NCI-H2227 (cell line): ENCODE measurements at regions not wholly inside any gene's neighbourhood (a gene's known extent, or its start where the extent isn't known, plus 50 kb on each side); places are given as distances from the start of the nearest gene placed in this dataset.

ENCODE experiments used
- DNase-seq: peaks from one replicate; lab custom pipeline; 2025; ENCODE audit not compliant: unreplicated experiment; lab: John Stamatoyannopoulos, UW

DNA sequence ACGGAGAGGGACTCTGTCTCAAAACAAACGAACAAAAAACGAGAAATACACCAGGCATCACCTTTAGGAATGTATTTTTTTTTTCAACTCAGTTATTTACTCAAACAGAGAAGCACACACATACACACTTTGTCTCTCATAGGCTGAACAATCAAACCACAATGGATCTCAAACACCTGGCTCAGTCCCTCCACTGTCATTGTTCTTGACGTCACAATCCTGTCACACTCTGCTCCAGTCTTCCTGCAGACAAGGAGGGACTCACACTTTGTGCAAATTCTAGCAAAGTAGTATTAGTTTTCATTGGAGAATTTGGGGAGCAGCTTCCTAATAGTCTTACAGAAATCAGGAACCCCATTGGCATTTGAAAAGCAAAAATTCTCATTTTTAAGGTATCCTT is 727.8 kb downstream of the BCL11B start:
- no peak for DNase-seq

GRCh38 chr14:98545181-98545580 is 726.8 kb downstream of the BCL11B start:
- DNase-seq = no peak

DNA sequence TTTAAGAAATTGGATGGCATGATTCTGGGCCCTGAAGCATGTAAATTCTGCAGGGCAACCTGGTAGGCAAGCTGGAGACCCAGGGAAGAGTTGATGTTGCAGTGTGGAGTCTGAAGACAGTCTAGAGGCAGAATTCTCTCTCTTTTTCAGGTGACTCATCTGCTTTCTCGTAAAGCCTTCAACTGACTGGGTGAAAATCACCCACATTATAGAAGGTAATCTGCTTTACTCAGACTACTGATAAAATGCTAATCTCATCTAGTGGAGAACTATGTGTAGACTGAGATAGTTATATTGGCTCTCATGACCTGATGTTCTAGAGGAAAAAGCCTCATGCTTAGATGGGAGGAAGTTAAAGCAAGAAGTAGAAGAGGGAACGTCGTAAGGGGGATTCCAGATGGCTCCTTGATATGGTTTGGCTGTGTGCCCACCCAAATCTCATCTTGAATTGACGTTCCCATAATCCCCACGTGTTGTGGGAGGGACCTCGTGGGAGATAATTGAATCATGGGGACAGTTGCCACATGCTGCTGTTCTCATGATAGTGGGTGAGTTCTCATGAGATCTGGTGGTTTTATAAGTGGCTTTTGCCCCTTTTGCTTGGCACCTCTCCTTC is 723.8 kb downstream of the BCL11B start:
- DNase-seq = no peak

GRCh38 chr14:98551028-98551427 is 721.0 kb downstream of the BCL11B start:
- no peak for DNase-seq

DNA sequence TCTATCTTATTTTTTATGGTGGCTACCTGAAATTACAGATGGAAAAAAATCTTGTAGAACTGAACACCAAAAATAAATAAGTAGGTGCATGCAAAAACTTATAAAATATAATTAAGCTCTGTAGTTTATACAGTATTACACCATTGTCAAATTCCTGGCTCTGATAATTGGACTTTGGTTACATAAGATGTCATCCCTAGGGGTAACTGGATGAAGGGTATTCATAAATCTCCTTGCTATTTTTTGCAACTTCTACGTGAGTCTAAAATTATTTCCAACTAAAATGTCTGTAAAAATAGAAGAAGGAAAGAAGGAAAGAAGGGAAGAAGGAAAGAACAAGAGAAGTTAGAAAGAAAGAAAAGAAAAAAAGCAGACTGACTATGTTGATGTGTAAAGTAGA is 716.6 kb downstream of the BCL11B start:
- no peak for DNase-seq

GRCh38 chr14:98564006-98564405 is 708.0 kb downstream of the BCL11B start:
- DNase-seq = no peak

- DNase-seq = no peak
Observed at GRCh38 chr14:98564541-98564940, 707.5 kb downstream of the BCL11B start.

DNA sequence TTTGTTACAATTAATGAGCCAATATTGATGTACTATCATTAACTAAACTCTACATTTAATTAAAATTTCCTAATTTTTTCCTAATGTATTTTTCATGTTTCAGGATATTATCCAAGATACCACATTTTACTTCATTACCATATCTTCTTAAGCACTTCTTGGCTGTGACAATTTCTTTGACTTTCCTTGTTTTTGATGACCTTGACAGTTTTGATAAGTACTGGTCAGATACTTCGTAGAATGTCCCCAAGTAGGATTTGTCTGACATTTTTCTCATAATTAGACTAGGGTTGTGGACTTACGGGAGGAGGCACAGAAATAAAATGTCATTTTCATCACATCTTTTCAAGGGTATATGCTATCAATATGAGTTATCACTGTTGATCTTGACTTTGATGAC is 700.9 kb downstream of the BCL11B start:
- DNase-seq = no peak

DNA sequence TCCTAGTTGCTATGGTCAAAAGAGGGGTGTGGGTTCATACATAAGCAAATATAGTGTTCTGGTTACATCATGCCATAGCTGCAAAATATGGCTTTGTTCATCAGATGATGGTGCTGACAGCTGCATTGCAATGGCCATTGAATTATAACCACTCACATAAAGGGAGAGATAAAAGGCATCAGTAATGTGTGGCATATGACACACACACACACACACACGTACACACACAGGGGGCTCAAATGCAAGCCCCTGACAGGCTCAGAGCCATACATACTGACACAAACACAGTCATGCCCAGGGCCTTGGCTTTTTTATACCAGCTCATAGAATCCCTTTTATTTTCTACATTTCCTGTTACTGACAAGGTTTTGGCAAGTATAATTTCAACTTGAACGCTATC is 698.9 kb downstream of the BCL11B start:
- no peak for DNase-seq

- no peak for DNase-seq
Observed at GRCh38 chr14:98576463-98576862, 695.5 kb downstream of the BCL11B start.

GRCh38 chr14:98578204-98578603 is 693.8 kb downstream of the BCL11B start:
- DNase-seq = no peak

- DNase-seq = no peak
Observed at GRCh38 chr14:98579140-98579539, 692.9 kb downstream of the BCL11B start.

- DNase-seq = no peak
Observed at GRCh38 chr14:98580131-98580678, 691.8 kb downstream of the BCL11B start.

DNA sequence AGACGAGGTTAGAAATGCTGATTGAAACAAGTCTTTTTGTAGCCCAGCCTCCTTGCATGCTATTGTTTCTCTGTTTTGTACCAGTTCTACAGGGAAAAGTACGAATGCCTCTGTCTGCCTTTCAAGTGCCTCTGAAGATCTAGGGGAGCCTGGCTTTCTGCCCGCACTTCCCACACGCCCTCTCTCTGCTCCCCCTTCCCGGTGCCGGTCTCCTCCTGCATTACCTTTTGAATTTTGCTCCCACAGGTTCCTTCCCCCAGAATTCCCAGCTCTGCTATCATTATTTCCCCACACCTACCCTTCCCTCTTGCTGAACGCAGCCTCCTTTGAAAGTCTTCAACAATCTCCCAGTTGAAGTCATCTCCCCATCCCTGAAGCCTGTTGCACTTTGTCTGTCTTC is 689.7 kb downstream of the BCL11B start:
- no peak for DNase-seq

- no peak for DNase-seq
Observed at GRCh38 chr14:98591161-98591560, 680.8 kb downstream of the BCL11B start.

- DNase-seq = no peak
Observed at GRCh38 chr14:98592611-98593170, 679.3 kb downstream of the BCL11B start.

GRCh38 chr14:98593361-98593761 is 678.6 kb downstream of the BCL11B start:
- DNase-seq = no peak

DNA sequence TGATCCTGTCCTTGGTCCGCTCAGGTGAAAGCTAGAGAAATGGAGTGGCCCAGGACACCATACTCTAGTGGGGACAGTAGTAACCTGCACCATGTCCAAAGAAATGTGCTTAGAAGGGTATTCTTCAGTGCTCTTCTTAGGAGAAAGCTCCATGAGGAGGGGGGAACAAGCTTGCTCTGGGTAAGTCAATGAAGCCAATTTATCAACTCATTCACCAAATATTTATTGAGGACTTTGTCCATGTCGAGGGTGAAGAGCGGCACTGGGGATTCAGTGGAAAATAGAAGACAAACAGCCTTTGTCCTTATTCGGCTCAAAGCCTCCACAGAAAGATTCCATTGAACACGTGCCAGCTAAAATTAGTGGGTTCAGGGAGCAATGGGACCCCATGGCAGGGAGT is 677.8 kb downstream of the BCL11B start:
- no peak for DNase-seq

GRCh38 chr14:98598576-98598975 is 673.4 kb downstream of the BCL11B start:
- DNase-seq = no peak

- DNase-seq = no peak
Observed at GRCh38 chr14:98599082-98599481, 672.9 kb downstream of the BCL11B start.

DNA sequence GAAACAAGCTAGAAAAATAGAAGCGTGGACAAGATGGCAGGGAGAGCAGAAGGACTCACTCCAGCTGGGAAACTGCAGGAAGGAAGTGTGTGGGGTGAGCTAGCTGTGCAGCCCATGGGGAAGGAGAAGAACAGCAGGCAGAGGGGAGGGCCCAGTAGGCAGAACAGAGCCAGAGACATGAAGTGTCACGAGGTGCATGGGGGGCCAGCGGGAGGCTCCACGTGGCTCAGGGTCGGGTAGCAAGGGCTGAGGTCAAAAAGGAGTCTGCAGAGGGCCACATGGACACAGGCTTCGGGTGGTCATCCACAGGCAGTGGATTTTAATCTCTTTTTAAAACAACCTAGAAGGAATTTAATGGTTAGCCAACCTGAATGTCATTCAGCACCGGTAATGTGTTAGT is 669.0 kb downstream of the BCL11B start:
- DNase-seq = no peak

DNA sequence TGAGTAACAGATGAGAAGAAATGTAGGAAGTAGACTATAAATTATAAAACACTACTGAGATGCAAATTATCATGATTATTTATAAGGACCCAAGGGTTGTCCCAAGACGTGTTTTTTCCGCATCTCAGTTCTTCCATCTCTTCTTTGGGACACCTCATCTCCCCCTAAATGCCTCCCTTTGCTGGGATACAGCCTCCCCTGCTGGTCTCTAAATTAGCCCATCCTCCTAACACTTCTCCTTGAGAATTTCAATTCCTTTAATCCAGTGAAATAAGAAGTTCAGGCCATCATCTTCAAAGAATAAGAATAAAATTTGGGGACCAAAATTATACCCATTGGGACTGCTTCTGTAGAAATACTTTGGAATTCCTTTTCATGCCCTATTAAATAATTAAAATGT is 667.0 kb downstream of the BCL11B start:
- DNase-seq = no peak

DNA sequence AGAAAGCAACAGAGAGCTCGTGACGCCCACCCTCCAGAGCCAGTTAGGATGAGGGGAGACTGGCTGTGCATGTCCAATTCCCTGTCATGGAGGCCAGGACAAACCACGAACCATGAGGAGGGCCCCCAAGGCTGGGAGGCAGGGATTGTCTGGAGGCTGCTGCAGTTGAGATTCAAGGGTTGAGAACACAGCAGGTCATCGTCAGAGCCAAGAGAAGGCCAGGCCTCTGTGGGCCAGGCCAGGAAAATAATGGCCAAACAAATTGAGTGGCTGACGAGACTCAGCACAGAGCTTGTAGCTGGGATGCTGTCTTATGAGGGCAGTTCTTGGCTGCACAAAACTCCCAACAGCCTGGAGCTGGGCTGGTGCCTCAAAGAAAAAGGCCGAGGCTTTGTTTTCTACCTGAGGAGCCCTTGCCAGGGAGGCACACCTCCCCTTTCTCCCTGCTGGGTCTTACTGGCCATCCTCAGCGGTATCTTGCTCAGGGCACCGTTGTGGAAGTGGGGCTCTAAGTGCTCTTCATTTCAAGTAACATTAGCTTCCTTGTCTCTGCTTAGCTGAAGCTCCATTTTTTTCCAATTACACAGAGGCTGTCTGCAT is 665.9 kb downstream of the BCL11B start:
- DNase-seq = no peak
